Breast epithelium (tissue), 3 donors: ENCODE measurements at regions not wholly inside any gene's neighbourhood (a gene's known extent, or its start where the extent isn't known, plus 50 kb on each side); places are given as distances from the start of the nearest gene placed in this dataset.

Experiments
- CTCF ChIP-seq, 3 donors: fragments of 450-650 bp; IDR thresholded peaks; one replicate each; pipeline ENCODE4 v1.5.1; 2016 to 2017; ENCODE audit warnings: antibody characterized with exemption in 3 of 3, mild to moderate bottlenecking in 3 of 3, moderate library complexity in 3 of 3
- POLR2A ChIP-seq: fragments of 450-650 bp; IDR thresholded peaks from one replicate; pipeline ENCODE4 v1.6.1; 2016; ENCODE audit warnings: antibody characterized with exemption, mild to moderate bottlenecking, moderate library complexity
- POLR2AphosphoS5 ChIP-seq, 3 donors: sonication (generic); formaldehyde crosslinking; IDR thresholded peaks; one replicate each; pipeline ENCODE4 v1.6.1; 2017; ENCODE audit warnings: antibody characterized with exemption in 3 of 3

GRCh38 chr6:109251839-109252238, 130.4 kb downstream of the CD164 start:
- TF ChIP-seq CTCF (IDR thresholded peaks at IDR 0.05) (no peak), POLR2AphosphoS5 (IDR thresholded peaks at IDR 0.05) (no peak), POLR2A (no peak)
